Ishikawa (cell line): ENCODE measurements at regions not wholly inside any gene's neighbourhood (a gene's known extent, or its start where the extent isn't known, plus 50 kb on each side); places are given as distances from the start of the nearest gene placed in this dataset.

ENCODE experiments used
- CREB1 ChIP-seq: IDR thresholded peaks from 2 replicates; pipeline ENCODE4 v1.6.1; 2012; ENCODE audit warnings: low read depth
- EGR1 ChIP-seq: IDR thresholded peaks from 2 replicates; pipeline ENCODE4 v1.6.1; 2012
- EP300 ChIP-seq: IDR thresholded peaks from 2 replicates; pipeline ENCODE4 v1.6.1; 2012; ENCODE audit warnings: borderline replicate concordance
- FOXM1 ChIP-seq: IDR thresholded peaks from 2 replicates; pipeline ENCODE4 v1.6.1; 2012; ENCODE audit warnings: low read depth, borderline replicate concordance
- NFIC ChIP-seq: IDR thresholded peaks from 2 replicates; pipeline ENCODE4 v1.6.1; 2012
- RAD21 ChIP-seq: IDR thresholded peaks from 2 replicates; pipeline ENCODE4 v1.6.1; 2012; ENCODE audit warnings: low read depth
- REST ChIP-seq: IDR thresholded peaks from 2 replicates; pipeline ENCODE4 v1.6.1; 2012; ENCODE audit warnings: low read depth, mild to moderate bottlenecking
- TAF1 ChIP-seq: IDR thresholded peaks from 2 replicates; pipeline ENCODE4 v1.6.1; 2012; ENCODE audit warnings: low read depth, mild to moderate bottlenecking
- YY1 ChIP-seq: IDR thresholded peaks from 2 replicates; pipeline ENCODE4 v1.6.1; 2012; ENCODE audit warnings: low read depth
- ZBTB7A ChIP-seq: IDR thresholded peaks from 2 replicates; pipeline ENCODE4 v1.6.1; 2012; ENCODE audit warnings: low read depth
- TF ChIP-seq, protein P1 (sequence below): IDR thresholded peaks from 2 replicates; pipeline ENCODE4 v1.6.1; 2012
- TF ChIP-seq, protein P2 (sequence below): IDR thresholded peaks from 2 replicates; pipeline ENCODE4 v1.6.1; 2012

- TF ChIP-seq TAF1 (no peak), YY1 (no peak), EP300 (no peak), RAD21 (no peak), ZBTB7A (no peak), NFIC (no peak), CREB1 (no peak), REST (no peak), FOXM1 (no peak), EGR1 (no peak)
- TF ChIP-seq, protein P1, sequence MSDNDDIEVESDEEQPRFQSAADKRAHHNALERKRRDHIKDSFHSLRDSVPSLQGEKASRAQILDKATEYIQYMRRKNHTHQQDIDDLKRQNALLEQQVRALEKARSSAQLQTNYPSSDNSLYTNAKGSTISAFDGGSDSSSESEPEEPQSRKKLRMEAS = no peak
- TF ChIP-seq, protein P2, sequence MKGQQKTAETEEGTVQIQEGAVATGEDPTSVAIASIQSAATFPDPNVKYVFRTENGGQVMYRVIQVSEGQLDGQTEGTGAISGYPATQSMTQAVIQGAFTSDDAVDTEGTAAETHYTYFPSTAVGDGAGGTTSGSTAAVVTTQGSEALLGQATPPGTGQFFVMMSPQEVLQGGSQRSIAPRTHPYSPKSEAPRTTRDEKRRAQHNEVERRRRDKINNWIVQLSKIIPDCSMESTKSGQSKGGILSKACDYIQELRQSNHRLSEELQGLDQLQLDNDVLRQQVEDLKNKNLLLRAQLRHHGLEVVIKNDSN = no peak
These were observed 390.2 kb downstream of the TLR4 start for GRCh38 chr9:118094387-118094786.
